WERI-Rb-1 (cell line): ENCODE measurements at regions not wholly inside any gene's neighbourhood (a gene's known extent, or its start where the extent isn't known, plus 50 kb on each side); places are given as distances from the start of the nearest gene placed in this dataset.

Experiments
- DNase-seq: peaks from one replicate; pipeline ENCODE4 v3.0.0-alpha.2; 2020
- H3K27ac ChIP-seq: fragments of 250-450 bp; sonication (Bioruptor Pico); 2 replicates; pipeline ENCODE4 v1.5.1; 2020; ENCODE audit warnings: mild to moderate bottlenecking, moderate library complexity
- H3K27me3 ChIP-seq: fragments of 250-450 bp; sonication (Bioruptor Pico); 2 replicates; pipeline ENCODE4 v1.5.1; 2021; ENCODE audit warnings: mild to moderate bottlenecking, low read depth, moderate library complexity; ENCODE audit not compliant: insufficient read depth, severe bottlenecking
- H3K36me3 ChIP-seq: fragments of 250-450 bp; sonication (Bioruptor Pico); 2 replicates; pipeline ENCODE4 v1.5.1; 2020; ENCODE audit warnings: mild to moderate bottlenecking, moderate library complexity
- H3K4me3 ChIP-seq: 2 replicates; pipeline ENCODE4 v1.5.1; 2011; ENCODE audit warnings: low read depth, mild to moderate bottlenecking, control low read depth, low read length
- H3K9me3 ChIP-seq: fragments of 250-450 bp; sonication (Bioruptor Pico); 2 replicates; pipeline ENCODE4 v1.5.1; 2021; ENCODE audit warnings: mild to moderate bottlenecking, moderate library complexity; ENCODE audit not compliant: severe bottlenecking
- TF ChIP-seq, protein P1 (sequence below): IDR thresholded peaks from 2 replicates; pipeline ENCODE4 v1.5.1; 2011; ENCODE audit warnings: low read depth, mild to moderate bottlenecking, control low read depth, inconsistent platforms, low read length

DNA sequence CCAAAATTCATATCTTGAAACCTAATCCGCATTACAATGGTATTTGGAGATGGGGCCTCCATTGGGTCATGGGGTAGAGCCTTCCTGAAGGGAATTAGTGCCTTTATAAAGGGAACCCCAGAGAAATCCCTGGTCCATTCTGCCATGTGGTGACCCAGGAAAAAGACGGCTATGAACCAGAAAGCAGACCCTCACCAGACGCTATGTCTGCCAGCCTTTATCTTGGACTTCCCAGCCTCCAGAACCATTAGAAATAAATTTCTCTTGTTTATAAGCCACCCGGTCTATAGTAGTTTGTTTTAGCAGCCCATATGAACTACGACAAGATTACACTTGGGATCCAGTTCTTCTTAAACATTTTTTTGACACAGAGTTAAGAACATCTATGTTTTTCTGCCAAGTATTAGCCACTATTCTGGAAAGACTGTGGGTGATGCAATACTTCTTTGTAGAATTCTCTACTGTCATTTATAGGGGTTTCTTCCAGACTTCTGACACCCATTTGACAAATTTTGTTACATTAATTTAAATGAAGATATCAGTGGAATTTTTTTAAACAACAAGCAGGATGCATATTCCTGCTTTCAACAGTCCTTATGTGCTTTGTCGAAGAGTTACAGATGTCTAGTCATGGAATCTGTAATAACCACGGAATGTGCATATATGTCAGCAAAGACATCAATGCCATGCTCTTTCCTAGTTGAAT, 572.4 kb downstream of the NR2F1-AS1 start:
- no peaks in the 10 kb centered on the region for H3K9me3 ChIP-seq
- TF ChIP-seq, protein P1, sequence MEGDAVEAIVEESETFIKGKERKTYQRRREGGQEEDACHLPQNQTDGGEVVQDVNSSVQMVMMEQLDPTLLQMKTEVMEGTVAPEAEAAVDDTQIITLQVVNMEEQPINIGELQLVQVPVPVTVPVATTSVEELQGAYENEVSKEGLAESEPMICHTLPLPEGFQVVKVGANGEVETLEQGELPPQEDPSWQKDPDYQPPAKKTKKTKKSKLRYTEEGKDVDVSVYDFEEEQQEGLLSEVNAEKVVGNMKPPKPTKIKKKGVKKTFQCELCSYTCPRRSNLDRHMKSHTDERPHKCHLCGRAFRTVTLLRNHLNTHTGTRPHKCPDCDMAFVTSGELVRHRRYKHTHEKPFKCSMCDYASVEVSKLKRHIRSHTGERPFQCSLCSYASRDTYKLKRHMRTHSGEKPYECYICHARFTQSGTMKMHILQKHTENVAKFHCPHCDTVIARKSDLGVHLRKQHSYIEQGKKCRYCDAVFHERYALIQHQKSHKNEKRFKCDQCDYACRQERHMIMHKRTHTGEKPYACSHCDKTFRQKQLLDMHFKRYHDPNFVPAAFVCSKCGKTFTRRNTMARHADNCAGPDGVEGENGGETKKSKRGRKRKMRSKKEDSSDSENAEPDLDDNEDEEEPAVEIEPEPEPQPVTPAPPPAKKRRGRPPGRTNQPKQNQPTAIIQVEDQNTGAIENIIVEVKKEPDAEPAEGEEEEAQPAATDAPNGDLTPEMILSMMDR, result no peak
- H3K27me3 ChIP-seq, result no peaks in the 10 kb centered on the region
- H3K4me3 ChIP-seq, result no peak overlapping the region
- H3K36me3 ChIP-seq, result no peaks in the 10 kb centered on the region
- no peak for DNase-seq
- H3K27ac ChIP-seq, result no peak overlapping the region

DNA sequence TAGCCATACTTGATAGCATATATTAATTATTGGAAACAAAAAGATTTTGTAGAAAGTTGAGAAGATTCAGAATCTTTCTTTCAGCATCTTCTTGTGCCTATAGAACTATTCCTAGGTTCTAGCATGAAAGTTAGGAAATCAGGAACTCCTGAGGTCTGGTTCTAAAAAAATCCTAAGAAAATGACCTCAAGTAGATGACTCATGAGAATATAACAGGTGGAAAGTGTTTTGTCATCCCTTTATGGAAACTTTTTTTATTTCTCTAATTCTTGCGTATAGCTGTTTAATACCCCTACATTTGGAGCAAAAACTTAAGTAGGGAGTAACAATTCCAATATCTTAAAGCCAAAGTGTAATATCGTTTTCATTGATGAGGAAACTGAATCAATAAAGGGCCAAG, 574.1 kb downstream of the NR2F1-AS1 start:
- no peak for DNase-seq
- H3K9me3 ChIP-seq, result no peaks in the 10 kb centered on the region
- H3K27me3 ChIP-seq, result no peaks in the 10 kb centered on the region
- no peaks in the 10 kb centered on the region for H3K36me3 ChIP-seq
- no peak overlapping the region for H3K4me3 ChIP-seq
- TF ChIP-seq, protein P1, result no peak
- H3K27ac ChIP-seq, result no peak overlapping the region

DNA sequence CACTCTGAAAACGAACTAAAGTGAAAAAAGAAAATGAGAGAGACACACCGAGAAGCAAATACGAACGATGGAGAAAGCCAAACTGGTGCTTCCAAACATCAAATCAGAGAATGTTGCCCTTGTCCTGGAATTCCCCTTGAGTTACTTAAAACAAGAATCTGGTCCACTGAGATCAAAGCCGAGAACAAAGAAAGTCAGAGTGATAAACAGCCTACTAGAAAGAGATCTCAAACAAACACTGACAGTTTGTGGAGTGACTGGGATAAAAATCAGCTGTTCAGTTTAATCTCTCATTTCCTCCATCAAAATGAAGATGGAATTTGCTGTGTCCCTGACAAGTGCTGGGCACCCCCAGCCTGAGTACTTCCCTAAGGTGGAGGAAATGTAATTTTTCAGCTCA, 582.6 kb downstream of the NR2F1-AS1 start:
- TF ChIP-seq, protein P1, result no peak
- H3K27ac ChIP-seq, result no peak overlapping the region
- DNase-seq, result no peak
- no peak overlapping the region for H3K4me3 ChIP-seq
- H3K9me3 ChIP-seq, result peaks cover 7% of the 10 kb centered on the region
- no peaks in the 10 kb centered on the region for H3K36me3 ChIP-seq
- H3K27me3 ChIP-seq, result no peaks in the 10 kb centered on the region

DNA sequence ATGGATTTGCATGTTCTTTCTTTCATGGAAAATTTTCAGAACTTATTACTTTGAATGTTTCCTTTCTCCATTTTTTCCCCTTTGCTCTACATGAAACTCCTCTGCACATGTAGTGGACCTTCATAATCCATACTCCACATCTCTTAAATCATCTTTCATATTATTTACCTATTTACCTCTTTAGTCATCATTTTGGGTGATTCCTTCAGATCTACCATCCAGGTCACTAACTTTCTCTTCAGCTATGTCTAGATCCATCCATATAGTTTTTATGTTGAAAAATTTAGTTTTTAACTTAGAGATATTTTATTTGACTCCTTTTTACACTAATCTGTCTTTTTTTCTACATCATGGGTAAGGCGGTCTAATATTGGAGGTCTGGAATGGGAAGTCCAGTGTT, 586.6 kb downstream of the NR2F1-AS1 start:
- no peak overlapping the region for H3K27ac ChIP-seq
- no peak for DNase-seq
- H3K27me3 ChIP-seq, result no peaks in the 10 kb centered on the region
- no peak overlapping the region for H3K4me3 ChIP-seq
- TF ChIP-seq, protein P1, result no peak
- peaks cover 7% of the 10 kb centered on the region for H3K9me3 ChIP-seq
- no peaks in the 10 kb centered on the region for H3K36me3 ChIP-seq

DNA sequence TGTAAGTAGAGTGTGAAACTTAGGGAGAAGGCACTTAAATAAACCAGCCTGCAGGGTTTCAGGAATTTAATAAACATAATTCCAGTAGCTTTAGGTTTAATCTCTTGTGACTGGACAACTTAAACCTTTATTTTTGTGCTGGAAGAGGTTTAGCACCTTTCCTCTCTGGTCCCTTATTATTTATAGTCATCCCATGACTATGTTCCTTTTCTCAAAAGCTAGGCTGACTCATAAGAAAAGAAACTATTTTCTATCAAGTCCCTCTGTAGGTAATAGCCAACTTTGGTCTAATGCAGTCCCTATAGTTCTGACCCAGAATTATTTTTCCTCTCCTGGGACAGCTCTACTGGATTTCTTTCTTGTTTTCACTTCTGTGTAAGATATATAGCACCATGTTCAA, 588.9 kb downstream of the NR2F1-AS1 start:
- H3K9me3 ChIP-seq, result peaks cover 7% of the 10 kb centered on the region
- DNase-seq, result no peak

More for the DNA sequence above, 588.9 kb downstream of the NR2F1-AS1 start:
- Histone ChIP-seq H3K36me3 (no peaks in the 10 kb centered on the region), H3K27me3 (no peaks in the 10 kb centered on the region), H3K27ac (no peak overlapping the region), H3K4me3 (no peak overlapping the region)
- TF ChIP-seq, protein P1, result no peak
